GM21529 (cell line): ENCODE measurements at regions not wholly inside any gene's neighbourhood (a gene's known extent, or its start where the extent isn't known, plus 50 kb on each side); places are given as distances from the start of the nearest gene placed in this dataset.

Experiments used
- ATAC-seq: cut with Tn5 transposase; IDR thresholded peaks from one replicate; pipeline ENCODE4 v1.9.1; 2021; ENCODE audit not compliant: unreplicated experiment

DNA sequence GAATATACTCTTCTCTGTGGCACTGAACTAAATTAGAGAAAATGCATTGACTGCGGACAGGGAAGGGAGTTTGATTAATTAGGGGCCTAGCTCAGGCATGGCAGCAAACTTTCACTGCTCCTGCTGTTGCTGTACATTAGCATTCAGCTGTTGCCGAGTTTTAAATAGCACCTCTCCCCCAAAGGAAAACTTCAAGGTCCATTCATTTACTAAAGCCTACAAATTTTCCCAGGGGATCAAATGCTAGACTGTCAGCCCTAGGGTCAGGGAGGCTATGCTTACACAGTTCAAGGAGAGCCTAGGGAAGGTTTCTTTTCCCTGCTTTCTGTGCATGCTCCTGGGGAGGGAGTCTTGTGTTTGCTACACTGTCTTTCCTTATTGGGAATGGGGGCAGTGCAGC is 60.0 kb upstream of the GZMB start:
- ATAC-seq, result no peak

DNA sequence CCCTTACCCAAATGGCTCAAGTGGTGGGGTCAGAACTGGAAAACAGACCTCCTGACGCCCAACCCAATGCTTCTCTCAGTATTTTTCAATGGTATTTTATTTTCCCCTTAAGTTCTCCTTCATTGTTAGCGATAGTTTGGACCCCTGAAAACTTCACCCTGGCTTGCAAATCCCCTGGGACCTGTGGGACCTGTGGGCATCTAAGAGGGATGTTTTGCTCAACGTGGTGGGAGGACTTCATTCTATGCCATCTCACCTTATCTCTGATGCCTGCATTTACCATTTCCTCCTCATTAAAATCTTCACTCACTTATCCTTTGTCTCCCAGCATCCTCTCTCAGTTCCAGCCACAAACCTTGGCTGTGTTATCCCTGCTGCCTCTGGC is 59.4 kb upstream of the GZMB start:
- no peak for ATAC-seq

GRCh38 chr14:24692382-24693352 is 58.7 kb upstream of the GZMB start:
- ATAC-seq, result no peak

DNA sequence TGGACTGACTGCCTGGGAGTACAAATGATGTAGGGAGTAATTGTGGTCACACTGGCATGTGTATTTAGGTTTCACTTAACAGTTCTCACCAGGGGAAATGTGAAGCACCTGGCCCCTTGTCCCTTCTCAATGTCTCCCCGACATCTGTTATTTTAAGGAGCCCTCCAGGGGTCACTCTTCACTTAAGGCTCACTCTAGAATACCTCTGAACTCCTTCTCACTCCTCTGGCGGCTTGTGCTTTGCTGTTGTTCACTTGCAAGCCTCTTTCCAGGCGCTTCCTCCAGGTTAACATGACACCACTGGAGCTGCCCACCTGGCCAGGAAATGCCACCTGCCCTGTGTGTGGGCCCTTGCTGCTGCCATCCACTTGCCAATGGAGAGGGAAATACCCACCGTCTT is 56.5 kb upstream of the GZMB start:
- no peak for ATAC-seq

GRCh38 chr14:24688030-24688658 is 54.2 kb upstream of the GZMB start:
- ATAC-seq, result no peak
